ENCODE measurements at regions not wholly inside any gene's neighbourhood (a gene's known extent, or its start where the extent isn't known, plus 50 kb on each side); places are given as distances from the start of the nearest gene placed in this dataset.
"Not testable (repeated sequence)": the region's sequence is repeated elsewhere in the genome, so short reads cannot be mapped to it uniquely, and the experiment has no call there.

DNA sequence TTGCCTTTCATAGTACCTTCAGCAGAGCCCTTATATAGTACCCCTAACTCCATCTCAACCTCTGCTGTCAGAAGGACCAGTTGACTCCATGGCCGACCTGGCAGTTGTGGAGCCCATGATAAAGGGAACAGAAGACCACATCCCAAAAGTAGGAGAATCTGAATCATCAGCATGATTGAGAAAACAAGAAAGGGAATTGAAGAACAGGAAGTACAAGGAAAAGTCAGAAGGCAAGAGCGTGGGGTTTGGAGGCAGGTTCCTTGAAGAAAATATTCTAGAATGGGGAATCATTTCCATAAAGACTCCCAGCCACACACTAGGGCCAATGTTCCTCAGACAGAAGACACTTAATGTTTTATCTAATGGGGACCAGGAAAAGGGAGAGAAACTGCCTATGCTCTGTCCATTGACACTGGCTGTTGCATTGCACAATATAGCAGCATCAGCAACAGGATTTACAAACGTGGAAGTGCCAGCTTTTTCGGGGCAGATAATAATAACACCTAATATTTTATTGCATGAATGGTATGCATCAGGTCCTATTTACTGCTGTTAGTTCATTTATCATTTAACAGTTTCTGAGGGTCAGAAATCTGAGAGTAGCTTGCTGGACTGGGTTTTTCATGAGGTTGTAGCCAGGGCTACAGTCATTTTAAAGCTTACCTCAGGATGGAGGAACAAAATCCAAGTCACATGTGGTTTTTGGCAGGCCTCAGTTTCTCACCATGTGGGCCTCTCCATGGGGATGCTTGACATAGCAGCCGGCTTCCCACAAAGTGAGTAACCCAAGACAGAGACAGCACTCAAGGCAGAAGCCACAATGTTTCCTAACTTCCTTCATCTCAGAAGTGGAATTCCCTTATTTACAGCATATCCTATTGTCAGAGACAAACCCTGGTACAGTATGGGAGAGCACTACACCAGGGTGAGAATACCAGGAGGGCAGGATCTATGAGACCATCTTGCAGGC, 483.4 kb downstream of the PLPP3 start:
- DNase-seq = no peak

DNA sequence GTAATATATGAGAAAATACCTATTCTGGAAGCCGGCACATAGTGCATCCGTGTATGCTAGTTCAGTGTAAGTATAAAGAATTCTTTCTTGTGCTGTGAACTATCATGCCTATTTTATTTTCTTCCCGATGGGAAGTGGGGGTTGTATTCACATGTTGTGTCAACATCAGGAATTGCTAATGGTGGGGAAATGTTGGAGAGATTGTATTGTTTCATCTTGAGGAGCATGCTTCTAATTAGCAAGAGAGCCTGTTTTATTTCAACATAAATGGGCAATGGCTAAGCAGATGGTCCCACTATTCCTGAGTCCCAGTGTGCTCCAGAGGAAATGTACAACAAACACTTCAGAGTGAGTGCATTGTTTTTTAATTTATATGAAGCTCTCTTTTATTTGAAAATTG, 485.2 kb downstream of the PLPP3 start:
- no peak for DNase-seq

DNA sequence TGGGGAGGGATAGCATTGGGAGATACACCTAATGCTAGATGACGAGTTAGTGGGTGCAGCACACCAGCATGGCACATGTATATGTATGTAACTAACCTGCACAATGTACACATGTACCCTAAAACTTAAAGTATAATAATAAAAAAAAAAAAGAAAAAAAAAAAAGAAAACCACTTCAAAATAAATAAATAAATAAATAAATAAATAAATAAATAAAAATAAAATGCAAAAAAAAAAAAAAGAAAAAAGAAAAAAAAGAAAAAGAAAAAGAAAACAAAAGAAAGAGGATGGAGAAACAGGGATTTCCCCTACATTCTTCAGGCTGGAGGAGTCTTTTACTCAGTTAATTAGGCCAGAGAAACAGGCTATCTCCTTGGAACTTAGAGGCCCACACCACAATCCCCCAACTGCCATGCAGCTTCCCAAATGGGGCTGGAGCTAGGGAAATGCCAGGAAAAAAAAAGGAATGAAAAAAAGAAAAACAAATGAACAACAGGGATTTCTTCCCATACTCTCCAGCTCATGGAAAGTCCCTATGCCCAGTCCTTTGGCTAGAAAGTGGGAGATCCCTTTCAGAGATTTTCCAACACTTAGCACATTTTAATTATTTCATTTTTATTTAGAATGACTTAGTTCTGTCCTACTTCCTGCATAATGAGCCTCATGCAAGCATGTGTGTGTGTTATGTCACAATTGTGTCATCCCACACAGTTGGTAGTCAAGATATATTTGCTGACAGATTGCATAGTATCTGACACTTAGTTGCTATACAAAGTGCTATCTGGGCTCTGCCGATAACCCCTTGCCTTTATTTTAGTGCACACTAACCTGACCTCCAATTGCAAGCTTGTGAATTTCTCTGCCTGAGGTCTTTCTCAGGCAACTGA, 486.4 kb downstream of the PLPP3 start:
- DNase-seq = no peak

DNA sequence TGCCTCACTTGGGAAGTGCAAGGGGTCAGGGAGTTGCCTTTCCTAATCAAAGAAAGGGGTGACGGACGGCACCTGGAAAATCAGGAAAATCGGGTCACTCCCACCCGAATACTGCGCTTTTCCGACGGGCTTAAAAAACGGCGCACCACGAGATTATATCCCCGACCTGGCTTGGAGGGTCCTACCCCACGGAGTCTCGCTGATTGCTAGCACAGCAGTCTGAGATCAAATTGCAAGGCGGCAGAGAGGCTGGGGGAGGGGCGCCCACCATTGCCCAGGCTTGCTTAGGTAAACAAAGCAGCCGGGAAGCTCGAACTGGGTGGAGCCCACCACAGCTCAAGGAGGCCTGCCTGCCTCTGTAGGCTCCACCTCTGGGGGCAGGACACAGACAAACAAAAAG, 489.5 kb downstream of the PLPP3 start:
- DNase-seq = not testable (repeated sequence)

DNA sequence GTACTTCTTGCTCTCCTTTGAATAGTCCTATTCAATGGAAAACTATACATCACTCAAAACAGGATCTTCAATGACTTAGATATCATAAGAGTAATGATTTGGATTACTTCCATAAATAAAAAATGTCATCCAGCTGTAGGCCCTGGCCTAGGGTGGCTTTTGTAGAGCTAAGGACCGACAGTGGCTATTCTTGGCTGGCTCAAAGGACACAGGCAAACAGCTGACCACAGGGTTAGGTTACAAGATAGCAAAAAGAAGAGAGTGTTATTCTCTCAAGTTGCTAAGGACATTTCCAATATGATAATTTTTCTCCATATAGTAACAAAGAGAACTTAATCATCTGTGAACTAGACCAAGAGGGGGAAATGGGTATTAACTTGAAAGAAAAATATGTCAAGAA, 495.1 kb downstream of the PLPP3 start:
- no peak for DNase-seq

DNA sequence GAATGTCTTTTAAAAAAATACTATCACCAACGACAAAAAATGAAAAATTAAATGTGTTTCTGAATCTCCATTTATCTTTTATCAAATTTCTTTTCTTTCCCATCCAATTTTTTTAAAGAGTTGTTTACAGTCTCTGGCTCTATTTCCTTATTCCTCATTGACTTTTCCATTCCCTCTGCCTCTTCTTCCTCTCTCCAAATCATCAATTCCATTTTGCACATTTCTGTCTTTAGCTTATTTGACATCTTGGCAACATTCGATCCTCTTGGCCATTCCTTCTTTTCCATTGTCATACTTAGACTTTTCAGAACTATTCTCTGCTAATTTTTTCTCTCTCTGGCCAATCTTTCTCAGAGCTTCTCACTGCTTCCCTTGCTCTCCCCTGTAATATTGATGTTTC, 497.6 kb downstream of the PLPP3 start:
- no peak for DNase-seq

DNA sequence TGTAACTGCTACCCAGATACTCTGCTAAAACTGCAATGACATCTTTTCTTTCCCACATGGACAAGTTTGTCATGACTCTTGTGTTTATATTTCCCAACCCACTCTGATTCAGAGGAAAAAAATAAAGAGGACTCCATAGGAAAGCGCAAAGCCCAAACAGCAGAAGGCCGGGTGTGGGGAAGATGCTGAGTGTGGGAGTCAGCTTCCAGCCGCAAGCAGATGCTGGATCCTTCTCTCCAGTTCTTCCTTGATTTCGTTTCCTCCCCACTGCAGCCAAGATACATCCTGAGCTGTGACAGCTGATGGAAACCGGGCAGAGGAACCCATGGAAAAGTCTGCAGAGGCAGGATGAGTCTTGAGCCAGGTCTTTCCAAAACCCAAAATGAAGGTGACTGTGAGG, 498.2 kb downstream of the PLPP3 start:
- DNase-seq = no peak

DNA sequence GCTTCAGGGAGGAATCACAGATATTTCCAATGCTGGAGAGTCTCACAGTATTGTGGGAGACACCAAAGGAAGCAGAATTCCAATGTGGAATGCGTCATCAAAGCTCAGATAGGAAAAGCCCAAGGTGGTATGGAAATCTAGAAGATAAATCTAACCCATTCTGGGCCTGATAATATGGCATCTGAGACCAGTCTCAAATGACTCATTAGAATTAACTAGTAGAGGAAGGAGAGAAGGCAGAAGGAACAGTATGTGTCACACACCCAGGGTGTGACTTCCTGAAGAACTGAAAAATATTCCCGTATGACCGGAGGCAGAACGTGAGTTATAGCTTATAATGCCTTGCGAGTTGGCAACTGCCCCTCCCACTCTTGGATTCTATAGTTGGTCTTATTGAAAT, 499.2 kb downstream of the PLPP3 start:
- DNase-seq = no peak

DNA sequence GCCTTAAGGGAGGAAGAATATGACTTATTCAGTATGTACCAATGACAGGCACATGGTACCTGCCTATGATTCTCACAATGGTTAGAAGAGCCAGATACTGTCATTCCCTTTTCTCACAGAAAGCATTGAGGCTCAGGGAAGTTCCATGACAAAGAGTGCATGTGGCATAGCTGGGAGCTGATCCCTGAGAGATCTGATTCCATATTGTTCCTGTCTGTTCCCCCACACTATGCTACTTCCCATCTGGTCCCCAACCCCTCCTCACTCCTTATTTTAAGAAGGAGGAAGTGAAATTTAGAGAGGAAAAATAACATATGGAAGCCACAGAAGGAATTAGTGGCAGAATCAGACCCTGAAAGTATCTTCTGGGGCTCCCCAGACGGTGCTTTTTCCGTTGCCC, 500.0 kb downstream of the PLPP3 start:
- DNase-seq = no peak

DNA sequence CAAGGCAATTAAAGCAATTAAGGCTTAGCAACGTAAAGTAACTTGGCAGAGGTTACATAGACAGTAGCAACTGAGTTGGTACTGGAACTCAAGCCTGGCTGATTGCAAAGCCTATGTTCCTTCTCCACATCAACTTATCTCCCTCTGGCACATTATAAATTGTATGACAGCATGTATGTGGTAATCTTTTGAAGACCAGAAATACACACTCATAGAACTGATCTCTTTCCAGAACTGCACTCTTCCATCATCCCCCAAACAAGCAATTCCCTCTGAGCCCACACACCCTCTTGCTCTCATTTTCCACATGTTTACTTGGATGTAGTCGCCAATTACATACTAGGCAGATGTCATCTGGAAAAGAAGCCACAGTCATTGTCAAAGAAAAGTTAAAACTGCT, 502.2 kb downstream of the PLPP3 start:
- DNase-seq = no peak

DNA sequence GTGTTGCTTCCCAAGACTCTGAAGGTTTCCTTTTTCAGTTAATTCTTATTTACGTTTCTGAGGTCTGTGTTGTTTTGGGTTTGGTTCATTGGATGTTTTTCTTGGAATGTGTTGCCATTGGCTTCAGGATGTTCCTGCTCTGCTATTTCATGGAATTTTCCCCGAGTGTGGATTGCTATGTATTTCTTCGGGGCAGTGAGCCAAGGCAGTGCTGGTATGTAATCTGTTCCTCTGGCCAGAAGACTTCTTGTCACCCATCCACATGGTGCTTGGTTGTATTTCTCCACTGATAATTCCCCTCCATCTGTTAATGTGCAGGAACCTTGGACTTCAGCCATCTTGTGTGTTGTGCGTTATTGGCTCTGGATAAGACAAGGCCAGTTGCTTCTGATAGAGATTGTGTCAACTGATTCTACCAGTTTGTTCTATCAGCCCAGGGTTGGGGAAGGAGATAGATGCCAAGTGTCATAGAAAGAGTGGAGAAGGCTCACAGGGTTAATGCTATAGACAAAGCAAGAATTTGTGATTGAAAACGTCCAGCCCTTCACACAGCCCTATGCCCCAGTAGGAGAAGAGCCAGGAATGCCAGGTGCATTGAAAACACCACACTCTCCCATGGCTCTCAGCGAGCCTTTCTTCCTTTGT, 505.2 kb downstream of the PLPP3 start:
- no peak for DNase-seq

DNA sequence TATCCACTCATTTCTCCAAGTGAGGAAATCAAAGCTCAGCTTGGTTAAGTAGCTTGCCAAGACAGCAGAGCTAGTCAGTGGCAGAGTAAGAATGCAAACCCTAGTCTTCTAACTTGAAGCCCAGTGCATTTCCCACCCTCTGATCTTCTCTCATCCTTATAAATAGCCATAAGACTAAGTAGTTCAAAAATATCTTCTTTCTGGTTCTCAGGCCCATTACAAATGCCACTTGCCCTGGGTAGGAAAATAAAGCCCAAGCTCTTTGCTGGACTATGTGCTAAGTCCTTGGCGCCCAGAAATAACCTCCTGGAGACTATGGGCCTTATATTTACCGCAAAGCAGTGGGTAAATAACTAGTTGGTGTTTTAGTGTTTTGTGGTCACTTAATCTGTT, 505.8 kb downstream of the PLPP3 start:
- DNase-seq = no peak

DNA sequence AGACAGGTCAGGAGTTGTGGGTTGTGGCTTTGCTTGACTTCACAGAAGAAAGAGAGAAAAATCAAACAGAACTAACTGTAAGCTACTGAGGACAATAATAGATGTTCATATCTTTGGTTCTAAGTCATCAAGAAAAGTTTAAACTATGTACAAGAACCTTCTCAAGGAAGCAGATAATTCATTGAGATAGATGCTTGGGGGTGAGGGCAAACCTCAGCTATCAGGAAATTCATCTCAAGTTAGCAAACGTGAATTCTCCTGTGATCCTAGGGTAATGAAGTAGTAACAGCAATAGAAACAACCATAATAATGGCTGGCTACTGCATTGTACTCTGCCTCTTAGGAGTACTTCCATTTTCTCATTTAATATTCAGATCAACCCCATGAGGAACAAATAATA, 506.2 kb downstream of the PLPP3 start:
- DNase-seq = no peak

DNA sequence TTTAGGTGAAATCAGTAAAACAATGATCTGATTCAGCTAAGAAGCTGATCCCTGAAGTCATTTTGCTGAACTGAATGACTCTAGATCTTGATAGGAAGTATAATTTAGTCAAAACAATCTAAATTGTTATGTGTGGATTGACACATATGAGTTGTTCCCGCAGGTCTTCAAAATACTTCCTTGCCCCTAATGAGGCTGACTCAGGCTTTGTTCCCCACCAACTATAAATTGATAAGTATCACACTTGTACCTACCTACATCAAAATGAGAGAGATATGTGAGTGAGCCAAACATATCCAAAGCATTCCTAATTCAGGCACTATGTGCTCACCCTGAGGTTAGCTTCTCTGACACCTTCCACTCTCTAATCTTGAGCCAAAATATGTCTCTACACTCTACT, 507.1 kb downstream of the PLPP3 start:
- no peak for DNase-seq

DNA sequence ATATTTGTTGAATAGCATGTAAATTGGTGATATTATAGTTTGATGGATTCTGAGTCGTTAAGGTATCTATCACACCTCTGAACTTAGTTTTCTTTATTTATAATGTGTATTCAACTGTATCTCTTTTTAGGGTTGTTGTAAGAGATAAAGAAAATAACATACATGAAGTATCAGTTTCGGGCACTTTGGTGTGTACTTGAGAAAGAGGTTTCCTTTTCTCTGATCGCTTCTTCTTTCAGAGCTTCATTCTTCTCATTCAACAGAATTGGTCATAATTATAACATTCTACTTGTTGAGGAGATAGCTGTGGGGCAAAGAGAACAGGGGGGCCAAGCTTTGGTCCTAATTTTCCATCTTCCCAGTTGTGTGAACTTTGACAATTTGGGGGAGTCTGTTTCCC, 508.0 kb downstream of the PLPP3 start:
- no peak for DNase-seq

DNA sequence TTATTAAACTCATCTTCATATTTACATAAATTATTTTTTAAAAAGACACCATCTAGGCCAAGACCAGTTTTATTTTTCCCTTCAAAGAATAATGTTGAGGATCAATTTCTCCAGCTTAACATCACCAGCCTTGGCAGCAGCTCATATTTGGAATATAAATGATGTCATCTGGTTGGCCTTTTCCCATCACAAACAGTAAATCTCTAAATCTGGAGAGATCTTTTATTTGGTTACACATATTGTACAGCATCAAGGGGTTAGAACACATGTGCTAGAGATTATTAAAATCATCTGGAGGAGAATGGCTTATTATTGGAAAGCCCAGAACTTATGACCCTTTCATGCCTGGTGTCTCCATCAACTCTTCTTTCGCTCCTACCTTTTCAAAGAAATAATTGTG, 508.8 kb downstream of the PLPP3 start:
- DNase-seq = no peak

DNA sequence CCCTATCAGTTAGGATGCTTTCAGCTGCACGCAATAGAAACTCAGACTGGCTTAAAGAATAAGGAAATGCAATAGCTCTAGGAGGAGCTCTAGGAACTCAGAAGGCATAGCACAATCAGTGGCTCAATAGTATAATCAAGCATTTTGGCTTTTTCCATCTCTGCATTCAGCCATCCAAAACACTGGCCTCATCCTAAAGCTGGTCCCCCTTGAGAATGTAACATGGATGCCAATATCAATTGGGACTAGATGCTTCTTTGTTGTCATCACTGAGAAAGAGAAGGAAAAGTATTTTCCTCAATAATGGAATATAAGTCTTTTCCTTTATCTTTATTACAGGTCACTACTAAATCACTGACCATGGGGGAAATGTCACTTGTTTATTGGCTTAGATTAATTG, 509.5 kb downstream of the PLPP3 start:
- DNase-seq = no peak

DNA sequence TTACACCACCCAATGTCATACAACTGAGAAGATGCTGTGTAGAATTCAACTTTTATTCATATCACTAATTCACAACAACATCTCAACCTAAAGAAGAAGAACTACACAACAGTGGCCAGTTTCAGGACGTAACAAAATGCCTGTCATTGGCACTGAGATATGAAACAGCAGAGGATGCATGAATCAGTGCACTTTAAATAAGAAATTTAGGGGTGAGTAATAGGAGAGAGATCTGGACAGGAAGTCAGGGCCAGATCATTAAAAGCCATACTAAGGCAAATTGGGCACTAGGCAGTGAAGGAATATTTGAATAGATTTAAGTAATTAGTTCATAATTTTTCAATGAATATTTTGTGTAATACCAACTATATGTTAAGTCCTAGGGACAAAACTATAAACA, 510.5 kb downstream of the PLPP3 start:
- DNase-seq = no peak

DNA sequence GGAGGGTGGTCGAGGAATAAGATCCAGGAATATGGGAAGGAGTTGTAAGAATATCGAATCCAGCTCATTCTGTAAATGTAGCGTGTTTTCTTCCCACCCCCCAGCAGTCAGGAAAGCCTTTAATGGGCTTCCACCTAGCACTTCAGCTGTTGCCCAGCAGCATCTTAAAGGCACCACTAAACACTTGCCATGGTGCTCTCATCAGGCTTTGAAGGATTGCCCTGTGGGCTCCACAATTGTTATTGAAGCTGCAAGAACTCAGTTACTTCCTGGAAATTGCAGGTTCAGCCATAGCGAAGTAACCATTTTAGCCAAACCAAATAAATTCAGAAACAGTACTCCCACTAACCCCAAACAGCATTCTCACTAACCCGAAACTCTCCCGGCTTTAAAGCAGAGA, 511.2 kb downstream of the PLPP3 start:
- DNase-seq = no peak

DNA sequence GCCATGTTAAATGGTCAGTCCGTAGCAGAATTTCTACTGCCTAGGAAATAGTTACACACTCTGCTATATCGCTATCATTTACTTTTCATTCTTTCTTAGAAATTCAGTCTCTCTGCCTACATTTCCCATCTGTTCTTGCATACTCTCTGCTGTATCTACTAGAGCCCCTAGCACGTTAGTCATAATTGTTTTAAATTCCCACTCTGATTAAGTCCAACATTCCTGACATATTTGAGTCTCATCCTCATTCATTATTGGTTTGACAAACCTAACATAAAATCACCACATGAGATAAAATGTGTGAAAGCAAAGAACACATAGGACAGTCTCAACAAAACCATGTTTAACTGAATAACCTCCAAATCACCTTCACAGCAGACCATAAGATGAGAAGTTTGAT, 513.6 kb downstream of the PLPP3 start:
- no peak for DNase-seq

DNA sequence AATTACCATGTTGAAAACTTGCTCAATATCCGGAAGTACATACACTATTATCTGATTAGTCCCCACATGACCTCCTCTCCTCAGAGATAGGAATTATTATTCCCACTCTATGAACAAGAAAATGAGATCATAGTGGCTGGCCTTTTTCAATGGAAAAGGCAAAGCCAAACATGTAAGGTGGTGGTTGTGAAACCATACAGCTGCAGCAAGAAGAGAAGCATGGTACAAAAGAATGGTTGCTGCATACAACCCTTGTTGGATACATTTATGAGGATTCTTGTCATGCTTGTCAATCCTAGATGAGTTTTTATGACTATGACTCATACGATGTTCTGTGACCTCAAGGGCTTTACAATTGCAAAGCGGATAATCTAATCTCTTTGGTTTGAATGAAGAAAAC, 514.7 kb downstream of the PLPP3 start:
- DNase-seq = no peak

DNA sequence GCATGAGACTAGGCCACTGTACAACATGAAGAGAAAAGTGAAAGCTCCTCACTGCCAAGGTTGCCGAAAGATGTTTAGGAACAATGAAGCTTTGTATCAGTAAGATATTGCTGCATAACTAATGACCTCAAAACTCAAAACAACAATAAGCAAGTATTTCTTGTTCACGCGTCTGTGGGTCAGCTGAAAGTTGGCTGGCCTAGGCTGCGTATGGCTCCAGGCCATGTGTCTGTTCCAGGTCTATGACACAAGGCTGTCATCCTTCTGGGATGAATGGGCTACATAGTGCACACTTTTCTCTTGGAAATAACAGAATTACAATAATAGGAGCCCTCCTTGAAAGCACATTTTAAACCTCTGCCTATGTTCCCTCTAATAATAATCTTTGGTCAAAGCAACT, 515.9 kb downstream of the PLPP3 start:
- DNase-seq = no peak

DNA sequence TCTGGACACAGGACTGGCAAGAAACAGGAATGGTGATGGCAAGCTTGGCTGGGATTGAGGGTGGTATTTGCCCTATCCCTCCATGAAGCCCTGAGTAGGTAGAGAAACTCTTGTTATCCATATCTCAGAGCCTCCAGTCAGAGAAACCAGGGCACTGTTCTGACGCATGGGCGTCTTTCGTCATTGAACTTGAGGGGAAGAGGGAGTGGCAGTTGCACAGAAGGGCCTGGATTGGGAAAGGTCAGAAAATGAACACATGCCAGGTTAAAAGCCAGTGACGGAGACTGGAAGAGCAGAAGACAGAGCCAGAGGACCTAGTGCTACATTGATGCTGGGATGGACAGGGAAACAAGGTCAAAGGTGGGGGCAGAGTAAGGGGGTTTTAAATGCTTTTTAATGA, 516.7 kb downstream of the PLPP3 start:
- no peak for DNase-seq

DNA sequence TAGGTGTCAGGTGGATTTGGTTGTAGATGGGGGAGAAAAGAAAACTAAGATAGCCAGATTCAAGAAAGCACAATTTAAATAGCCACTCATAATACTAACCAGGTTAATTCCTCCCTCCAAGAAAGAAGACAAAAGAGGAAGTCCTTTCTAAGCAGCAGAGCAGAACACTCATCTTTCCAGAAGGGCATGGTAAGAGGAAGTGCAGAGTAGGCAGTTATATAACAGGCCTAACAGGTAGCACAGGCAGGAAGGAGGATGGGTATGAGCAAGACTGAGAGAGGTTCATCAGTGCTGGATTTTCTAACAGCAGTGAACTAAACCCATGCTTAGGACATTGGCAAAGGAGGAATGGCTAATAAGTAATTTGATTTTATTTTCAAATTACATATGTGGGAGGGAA, 517.5 kb downstream of the PLPP3 start:
- no peak for DNase-seq

Measured in stimulated activated CD4-positive, alpha-beta T cell treated with anti-CD3 and anti-CD28 coated beads, Interleukin-4, amount 100 ng/mL, for 4 hours (primary cell).